Gastroesophageal sphincter (tissue), 3 donors: ENCODE measurements at regions not wholly inside any gene's neighbourhood (a gene's known extent, or its start where the extent isn't known, plus 50 kb on each side); places are given as distances from the start of the nearest gene placed in this dataset.

Experiments used
- EP300 ChIP-seq: sonication (generic); formaldehyde crosslinking; IDR thresholded peaks from one replicate; pipeline ENCODE4 v1.6.1; 2017; ENCODE audit warnings: antibody characterized with exemption, mild to moderate bottlenecking
- POLR2AphosphoS5 ChIP-seq: sonication (generic); formaldehyde crosslinking; IDR thresholded peaks from one replicate; pipeline ENCODE4 v1.6.1; 2017; ENCODE audit warnings: antibody characterized with exemption
- TF ChIP-seq, protein P1 (sequence below), 4 experiments: fragments of 200-600 bp in 2 of 4; fragments of 450-650 bp in 2 of 4; sonication (generic) in 1 of 4; IDR thresholded peaks; one replicate each; pipeline ENCODE4 v1.5.1; 2017 to 2019; ENCODE audit warnings: antibody characterized with exemption in 4 of 4, mild to moderate bottlenecking in 2 of 4, moderate library complexity in 2 of 4

DNA sequence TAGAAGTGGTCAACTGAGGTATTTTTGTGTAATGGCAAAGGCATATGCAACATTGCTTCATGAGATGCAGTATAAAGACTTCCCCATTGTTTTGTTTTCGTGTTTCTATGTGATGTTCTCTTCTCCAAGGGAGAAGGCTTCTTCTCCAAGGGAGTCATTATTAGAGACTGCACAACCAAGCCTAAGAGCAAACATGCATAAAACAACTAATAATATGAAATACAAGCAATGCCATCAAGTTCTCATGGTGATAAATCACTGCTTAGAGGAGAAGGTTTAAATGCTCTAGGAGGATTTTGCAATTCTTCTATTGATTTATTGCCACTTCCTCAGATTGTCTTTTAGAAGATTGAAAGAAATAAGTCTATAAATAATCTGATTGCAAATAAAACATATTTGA is 524.4 kb downstream of the IRS1 start:
- TF ChIP-seq, protein P1, sequence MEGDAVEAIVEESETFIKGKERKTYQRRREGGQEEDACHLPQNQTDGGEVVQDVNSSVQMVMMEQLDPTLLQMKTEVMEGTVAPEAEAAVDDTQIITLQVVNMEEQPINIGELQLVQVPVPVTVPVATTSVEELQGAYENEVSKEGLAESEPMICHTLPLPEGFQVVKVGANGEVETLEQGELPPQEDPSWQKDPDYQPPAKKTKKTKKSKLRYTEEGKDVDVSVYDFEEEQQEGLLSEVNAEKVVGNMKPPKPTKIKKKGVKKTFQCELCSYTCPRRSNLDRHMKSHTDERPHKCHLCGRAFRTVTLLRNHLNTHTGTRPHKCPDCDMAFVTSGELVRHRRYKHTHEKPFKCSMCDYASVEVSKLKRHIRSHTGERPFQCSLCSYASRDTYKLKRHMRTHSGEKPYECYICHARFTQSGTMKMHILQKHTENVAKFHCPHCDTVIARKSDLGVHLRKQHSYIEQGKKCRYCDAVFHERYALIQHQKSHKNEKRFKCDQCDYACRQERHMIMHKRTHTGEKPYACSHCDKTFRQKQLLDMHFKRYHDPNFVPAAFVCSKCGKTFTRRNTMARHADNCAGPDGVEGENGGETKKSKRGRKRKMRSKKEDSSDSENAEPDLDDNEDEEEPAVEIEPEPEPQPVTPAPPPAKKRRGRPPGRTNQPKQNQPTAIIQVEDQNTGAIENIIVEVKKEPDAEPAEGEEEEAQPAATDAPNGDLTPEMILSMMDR (IDR thresholded peaks at IDR 0.05), result no peak
- TF ChIP-seq POLR2AphosphoS5, result no peak
- no peak for TF ChIP-seq EP300
